ENCODE measurements at regions not wholly inside any gene's neighbourhood (a gene's known extent, or its start where the extent isn't known, plus 50 kb on each side); places are given as distances from the start of the nearest gene placed in this dataset.
A peak's percentile ranks its signal among the peaks of the same experiment; 100 is the strongest.

DNA sequence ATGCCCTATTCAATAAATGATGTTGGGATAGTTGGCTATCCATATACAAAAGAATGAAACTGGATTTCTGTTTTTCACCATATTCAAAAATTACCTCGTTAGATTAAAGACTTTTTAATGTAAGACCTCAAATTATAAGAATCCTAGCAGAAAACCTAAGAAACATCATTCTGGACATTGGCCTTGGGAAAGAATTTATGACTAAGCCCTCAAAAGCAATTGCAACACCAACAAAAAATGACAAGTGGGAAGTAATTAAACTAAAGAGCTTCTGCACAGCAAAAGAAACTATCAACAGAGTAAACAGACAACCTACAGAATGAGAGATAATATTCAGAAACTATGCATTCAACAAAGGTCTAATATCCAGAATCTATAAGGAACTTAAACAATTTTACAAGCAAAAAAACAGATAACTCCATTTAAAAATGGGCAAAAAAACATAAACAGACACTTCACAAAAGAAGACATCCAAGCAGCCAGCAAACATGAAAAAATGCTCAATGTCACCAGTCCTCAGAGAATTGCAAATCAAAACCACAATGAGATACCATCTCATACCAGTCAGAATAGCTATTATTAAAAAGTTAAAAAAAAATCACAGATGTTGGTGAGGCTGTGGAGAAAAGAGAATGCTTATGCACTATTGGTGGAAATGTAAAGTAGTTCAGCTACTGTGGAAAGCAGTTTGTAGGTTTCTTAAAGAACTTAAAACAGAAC lies 309.8 kb downstream of the AHR start:
- CTCF ChIA-PET = interaction anchor here (1.1 kb wide), 1 partner anchor 32 kb away, joined by 5 read pairs; no protein-coding TSS in a partner anchor
- peak overlapping the region in 1 of 2 experiments; percentile 38; a peak in 1 of 6 replicates for H3K27ac ChIP-seq

DNA sequence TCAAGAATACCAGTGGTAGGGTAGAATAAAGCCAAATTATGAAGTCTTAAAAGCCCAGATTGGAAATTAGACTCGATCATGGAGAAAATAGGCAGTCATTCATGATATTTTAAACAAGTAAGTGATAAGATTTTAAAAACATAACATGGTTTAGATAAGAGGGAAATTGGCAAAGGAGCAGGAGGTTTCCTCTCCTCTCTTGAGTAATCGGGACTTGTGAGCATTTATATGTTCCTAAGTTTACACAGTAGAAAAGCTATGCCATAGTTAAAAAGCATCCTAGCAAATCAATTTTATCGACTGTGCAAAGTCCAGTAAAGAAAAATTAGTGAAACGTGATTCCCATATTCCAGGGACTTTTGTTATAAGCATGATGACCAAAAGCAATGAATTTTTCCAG lies 313.2 kb downstream of the AHR start:
- no peak for FAIRE-seq
- 67% methylated on average over 4 of the region's 4 CpGs for WGBS (ENCODE audit: missing lambda C conversion rate)

More for the DNA sequence above, 309.8 kb downstream of the AHR start:
- POLR2A ChIA-PET = interaction anchor here (0.6 kb wide), 1 partner anchor 196 kb away, joined by 3 read pairs; no protein-coding TSS in a partner anchor
- 32% methylated on average over 1 of the region's 1 CpG for WGBS (ENCODE audit: missing lambda C conversion rate)
- DNase-seq (ENCODE audit: low read depth in 1 of 2, low spot score in 1 of 2) (no peak), FAIRE-seq (no peak), ATAC-seq (no peak)
- TF ChIP-seq JUN (IDR thresholded peaks at IDR 0.05) = no peak
- TF ChIP-seq CEBPB (IDR thresholded peaks at IDR 0.05) = peak; percentile 57 to 71; a peak in 3 of 4 replicates
- no peak for TF ChIP-seq FOSL2 (IDR thresholded peaks at IDR 0.05)
- peak; percentile 43; the same call in 1 of the 2 replicates for TF ChIP-seq FOSL2 (CRISPR knock-in tag; IDR thresholded peaks at IDR 0.05)
- no peak for TF ChIP-seq CBX2 (IDR thresholded peaks at IDR 0.05; ENCODE audit: borderline replicate concordance, low read depth)
- no peak for TF ChIP-seq POLR2AphosphoS2 (conservative IDR thresholded peaks at IDR 0.05; ENCODE audit: low read length)
- Histone ChIP-seq H3K4me1 (peaks cover 10% of the 10 kb centered on the region; the same call in 2 of the 3 replicates), H3K9me3 (peaks cover 21% of the 10 kb centered on the region), H3K4me3 (no peak overlapping the region), H3K4me2 (peak overlapping the region; percentile 40)

DNA sequence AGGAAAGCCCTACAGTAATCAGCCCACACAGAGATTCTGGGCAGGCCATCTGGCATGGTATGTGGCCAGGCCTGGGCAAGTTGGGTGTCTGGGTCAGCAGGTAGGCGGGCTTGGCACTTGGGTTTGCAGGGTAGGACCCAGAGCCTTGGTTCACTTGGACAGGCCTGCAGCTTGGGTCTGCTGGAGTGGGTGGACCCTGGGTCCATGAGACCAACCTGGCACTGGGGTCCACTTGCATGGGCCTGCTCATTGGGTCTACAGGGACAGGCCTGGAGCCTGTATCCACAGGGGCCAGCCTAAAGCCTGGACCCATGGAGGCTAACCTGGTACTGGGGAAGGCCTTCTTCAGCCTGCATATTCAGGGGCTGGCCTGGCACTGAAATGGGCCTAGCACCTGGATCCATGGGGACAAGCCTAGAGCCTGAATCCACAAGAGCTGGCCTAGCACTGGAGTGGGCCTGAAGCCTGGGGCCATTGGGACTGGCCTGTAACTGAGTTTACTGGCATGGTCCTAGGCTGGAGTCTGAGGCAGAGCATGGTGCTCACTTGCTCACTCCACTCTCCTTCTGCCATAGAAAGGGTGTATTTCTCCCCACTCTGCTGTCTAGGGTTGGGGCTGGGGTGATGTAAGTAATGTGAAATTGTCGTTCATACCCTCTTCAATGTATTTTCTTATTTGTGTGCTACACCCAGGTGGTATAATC lies 315.0 kb downstream of the AHR start:
- CTCF ChIA-PET = no interaction called here

More for the DNA sequence above, 313.2 kb downstream of the AHR start:
- Histone ChIP-seq H3K4me2 (no peak overlapping the region), H3K9me3 (0 out of 3 replicates have a peak, but pooled peaks cover 3% of the 10 kb centered on the region), H3K4me1 (peaks cover 10% of the 10 kb centered on the region; the same call in 2 of the 3 replicates), H3K4me3 (no peak overlapping the region), H3K27ac (no peak overlapping the region)
- DNase-seq (ENCODE audit: low read depth in 1 of 2, low spot score in 1 of 2) (no peak), ATAC-seq (no peak)
- POLR2A ChIA-PET = no interaction called here
- CTCF ChIA-PET = no interaction called here
- no peak for TF ChIP-seq MYC (IDR thresholded peaks at IDR 0.05; ENCODE audit: borderline replicate concordance, low read length)
- TF ChIP-seq, protein P1, sequence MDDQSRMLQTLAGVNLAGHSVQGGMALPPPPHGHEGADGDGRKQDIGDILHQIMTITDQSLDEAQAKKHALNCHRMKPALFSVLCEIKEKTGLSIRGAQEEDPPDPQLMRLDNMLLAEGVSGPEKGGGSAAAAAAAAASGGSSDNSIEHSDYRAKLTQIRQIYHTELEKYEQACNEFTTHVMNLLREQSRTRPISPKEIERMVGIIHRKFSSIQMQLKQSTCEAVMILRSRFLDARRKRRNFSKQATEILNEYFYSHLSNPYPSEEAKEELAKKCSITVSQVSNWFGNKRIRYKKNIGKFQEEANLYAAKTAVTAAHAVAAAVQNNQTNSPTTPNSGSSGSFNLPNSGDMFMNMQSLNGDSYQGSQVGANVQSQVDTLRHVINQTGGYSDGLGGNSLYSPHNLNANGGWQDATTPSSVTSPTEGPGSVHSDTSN (IDR thresholded peaks at IDR 0.05) = no peak
- no peak for TF ChIP-seq CHD4 (IDR thresholded peaks at IDR 0.05; ENCODE audit: borderline replicate concordance)
- no peak for TF ChIP-seq KDM5A (IDR thresholded peaks at IDR 0.05)
- no peak for TF ChIP-seq RCOR1 (IDR thresholded peaks at IDR 0.05; ENCODE audit: low read depth, low read length)
- TF ChIP-seq FOSB (CRISPR knock-in tag; IDR thresholded peaks at IDR 0.05) = no peak
- no peak for TF ChIP-seq MAZ (IDR thresholded peaks at IDR 0.05; ENCODE audit: borderline replicate concordance, low read depth, low read length)
- no peak for TF ChIP-seq RNF2 (IDR thresholded peaks at IDR 0.05; ENCODE audit: borderline replicate concordance, low read depth)

More for the DNA sequence above, 315.0 kb downstream of the AHR start:
- POLR2A ChIA-PET = no interaction called here
- ATAC-seq (no peak), DNase-seq (ENCODE audit: low read depth in 1 of 2, low spot score in 1 of 2) (no peak), FAIRE-seq (no peak)
- Histone ChIP-seq H3K27ac (no peak overlapping the region), H3K4me1 (peaks cover 1% of the 10 kb centered on the region; the same call in 2 of the 3 replicates), H3K4me3 (no peak overlapping the region), H3K9me3 (0 out of 3 replicates have a peak, but pooled peaks cover 3% of the 10 kb centered on the region), H3K4me2 (no peak overlapping the region)
- no peak for TF ChIP-seq CBX8 (IDR thresholded peaks at IDR 0.05)
- TF ChIP-seq, protein P2, sequence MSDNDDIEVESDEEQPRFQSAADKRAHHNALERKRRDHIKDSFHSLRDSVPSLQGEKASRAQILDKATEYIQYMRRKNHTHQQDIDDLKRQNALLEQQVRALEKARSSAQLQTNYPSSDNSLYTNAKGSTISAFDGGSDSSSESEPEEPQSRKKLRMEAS (IDR thresholded peaks at IDR 0.05) = no peak
- no peak for TF ChIP-seq HOXB13 (CRISPR knock-in tag; IDR thresholded peaks at IDR 0.05; ENCODE audit: low read depth)
- TF ChIP-seq KDM1A (IDR thresholded peaks at IDR 0.05; ENCODE audit: low read depth) = no peak
- TF ChIP-seq, protein P3, sequence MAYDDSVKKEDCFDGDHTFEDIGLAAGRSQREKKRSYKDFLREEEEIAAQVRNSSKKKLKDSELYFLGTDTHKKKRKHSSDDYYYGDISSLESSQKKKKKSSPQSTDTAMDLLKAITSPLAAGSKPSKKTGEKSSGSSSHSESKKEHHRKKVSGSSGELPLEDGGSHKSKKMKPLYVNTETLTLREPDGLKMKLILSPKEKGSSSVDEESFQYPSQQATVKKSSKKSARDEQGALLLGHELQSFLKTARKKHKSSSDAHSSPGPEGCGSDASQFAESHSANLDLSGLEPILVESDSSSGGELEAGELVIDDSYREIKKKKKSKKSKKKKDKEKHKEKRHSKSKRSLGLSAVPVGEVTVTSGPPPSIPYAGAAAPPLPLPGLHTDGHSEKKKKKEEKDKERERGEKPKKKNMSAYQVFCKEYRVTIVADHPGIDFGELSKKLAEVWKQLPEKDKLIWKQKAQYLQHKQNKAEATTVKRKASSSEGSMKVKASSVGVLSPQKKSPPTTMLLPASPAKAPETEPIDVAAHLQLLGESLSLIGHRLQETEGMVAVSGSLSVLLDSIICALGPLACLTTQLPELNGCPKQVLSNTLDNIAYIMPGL (CRISPR knock-in tag; IDR thresholded peaks at IDR 0.05; ENCODE audit: borderline replicate concordance) = no peak
- no peak for TF ChIP-seq RARB (CRISPR knock-in tag; IDR thresholded peaks at IDR 0.05)
- TF ChIP-seq, protein P4, sequence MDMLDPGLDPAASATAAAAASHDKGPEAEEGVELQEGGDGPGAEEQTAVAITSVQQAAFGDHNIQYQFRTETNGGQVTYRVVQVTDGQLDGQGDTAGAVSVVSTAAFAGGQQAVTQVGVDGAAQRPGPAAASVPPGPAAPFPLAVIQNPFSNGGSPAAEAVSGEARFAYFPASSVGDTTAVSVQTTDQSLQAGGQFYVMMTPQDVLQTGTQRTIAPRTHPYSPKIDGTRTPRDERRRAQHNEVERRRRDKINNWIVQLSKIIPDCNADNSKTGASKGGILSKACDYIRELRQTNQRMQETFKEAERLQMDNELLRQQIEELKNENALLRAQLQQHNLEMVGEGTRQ (IDR thresholded peaks at IDR 0.05) = no peak
- TF ChIP-seq NPAS2 (CRISPR knock-in tag; IDR thresholded peaks at IDR 0.05; ENCODE audit: borderline replicate concordance) = no peak
- no peak for TF ChIP-seq CBX2 (IDR thresholded peaks at IDR 0.05; ENCODE audit: borderline replicate concordance, low read depth)
- TF ChIP-seq SREBF2 (IDR thresholded peaks at IDR 0.05) = no peak
- no peak for TF ChIP-seq PHF8 (IDR thresholded peaks at IDR 0.05; ENCODE audit: borderline replicate concordance, low read depth)
- TF ChIP-seq RAD21 (conservative IDR thresholded peaks at IDR 0.05 in 1 of 2, IDR thresholded peaks at IDR 0.05 in 1 of 2) = no peak
- TF ChIP-seq CEBPB (IDR thresholded peaks at IDR 0.05) = no peak
- no peak for TF ChIP-seq RCOR1 (IDR thresholded peaks at IDR 0.05; ENCODE audit: low read depth, low read length)
- TF ChIP-seq JUNB (IDR thresholded peaks at IDR 0.05) = no peak
- TF ChIP-seq, protein P5, sequence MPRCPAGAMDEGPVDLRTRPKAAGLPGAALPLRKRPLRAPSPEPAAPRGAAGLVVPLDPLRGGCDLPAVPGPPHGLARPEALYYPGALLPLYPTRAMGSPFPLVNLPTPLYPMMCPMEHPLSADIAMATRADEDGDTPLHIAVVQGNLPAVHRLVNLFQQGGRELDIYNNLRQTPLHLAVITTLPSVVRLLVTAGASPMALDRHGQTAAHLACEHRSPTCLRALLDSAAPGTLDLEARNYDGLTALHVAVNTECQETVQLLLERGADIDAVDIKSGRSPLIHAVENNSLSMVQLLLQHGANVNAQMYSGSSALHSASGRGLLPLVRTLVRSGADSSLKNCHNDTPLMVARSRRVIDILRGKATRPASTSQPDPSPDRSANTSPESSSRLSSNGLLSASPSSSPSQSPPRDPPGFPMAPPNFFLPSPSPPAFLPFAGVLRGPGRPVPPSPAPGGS (IDR thresholded peaks at IDR 0.05) = no peak
- no peak for TF ChIP-seq SMC3 (IDR thresholded peaks at IDR 0.05)
- no peak for TF ChIP-seq KDM5A (IDR thresholded peaks at IDR 0.05)
- 81% methylated on average over 2 of the region's 2 CpGs for WGBS (ENCODE audit: missing lambda C conversion rate)
